ENCODE measurements at regions not wholly inside any gene's neighbourhood (a gene's known extent, or its start where the extent isn't known, plus 50 kb on each side); places are given as distances from the start of the nearest gene placed in this dataset.

GRCh38 chr4:15376594-15376993 is 51.2 kb upstream of the C1QTNF7 start:
- Mint-ChIP-seq H3K27me3 (ENCODE audit: low read depth in 3 of 3) (peaks cover 0 to 5% (median 0%) of the 10 kb centered on the region in 3 donors), H3K4me3 (no peak overlapping the region), H3K27ac (peak overlapping the region in 3 of 7 donors; percentile 61 to 75 (median 73)), H3K36me3 (no peaks in the 10 kb centered on the region), H3K4me1 (peaks cover 44% of the 10 kb centered on the region), H3K9me3 (peaks cover 0 to 6% (median 0%) of the 10 kb centered on the region in 7 donors)
- intact Hi-C loops (cut with micrococcal nuclease): no loop called here
- Histone ChIP-seq H3K36me3 (replicated peaks in 1 of 2; ENCODE audit: control insufficient read depth in 1 of 2, insufficient read depth in 2 of 2, low read length in 2 of 2) (no peaks in the 10 kb centered on the region), H3K4me3 (replicated peaks in 1 of 3; ENCODE audit: low read depth in 2 of 3, low read length in 3 of 3) (peak overlapping the region in 1 of 3 experiments; percentile 18), H3K4me1 (ENCODE audit: control insufficient read depth in 1 of 2, insufficient read depth in 2 of 2, low read length in 2 of 2) (peaks cover 31 to 34% of the 10 kb centered on the region in 2 donors), H3K9me3 (replicated peaks in 1 of 2; ENCODE audit: control insufficient read depth in 1 of 2, insufficient read depth in 1 of 2, low read length in 2 of 2) (no peaks in the 10 kb centered on the region), H4K20me1 (ENCODE audit: insufficient read depth, low read length) (no peaks in the 10 kb centered on the region), H3K9ac (ENCODE audit: insufficient read depth, low read length, poor library complexity, severe bottlenecking) (no peak overlapping the region), H3K27ac (ENCODE audit: low read depth in 1 of 2, low read length in 2 of 2) (peak overlapping the region in 1 of 2 donors; percentile 64), H3K79me2 (ENCODE audit: insufficient read depth, low read length) (no peaks in the 10 kb centered on the region), H3K27me3 (ENCODE audit: control insufficient read depth in 2 of 2, insufficient read depth in 2 of 2, low read length in 2 of 2) (no peaks in the 10 kb centered on the region), H2AFZ (ENCODE audit: insufficient read depth, low read depth, low read length, poor library complexity, severe bottlenecking) (peak overlapping the region; percentile 46), H3K4me2 (replicated peaks; ENCODE audit: extremely low read depth, low read length, poor library complexity, severe bottlenecking) (no peak overlapping the region)
- DNase-seq: no peak
- no peak for TF ChIP-seq CTCF (IDR thresholded peaks at IDR 0.05)
- WGBS (ENCODE audit: insufficient coverage): 71% methylated on average over 1 of the region's 2 CpGs

Measured in CD14-positive monocyte (primary cell).